GM19395 (cell line): ENCODE measurements at regions not wholly inside any gene's neighbourhood (a gene's known extent, or its start where the extent isn't known, plus 50 kb on each side); places are given as distances from the start of the nearest gene placed in this dataset.

Source experiments
- ATAC-seq: cut with Tn5 transposase; IDR thresholded peaks from one replicate; pipeline ENCODE4 v1.9.1; 2021; ENCODE audit warnings: mild to moderate bottlenecking, moderate library complexity; ENCODE audit not compliant: unreplicated experiment

DNA sequence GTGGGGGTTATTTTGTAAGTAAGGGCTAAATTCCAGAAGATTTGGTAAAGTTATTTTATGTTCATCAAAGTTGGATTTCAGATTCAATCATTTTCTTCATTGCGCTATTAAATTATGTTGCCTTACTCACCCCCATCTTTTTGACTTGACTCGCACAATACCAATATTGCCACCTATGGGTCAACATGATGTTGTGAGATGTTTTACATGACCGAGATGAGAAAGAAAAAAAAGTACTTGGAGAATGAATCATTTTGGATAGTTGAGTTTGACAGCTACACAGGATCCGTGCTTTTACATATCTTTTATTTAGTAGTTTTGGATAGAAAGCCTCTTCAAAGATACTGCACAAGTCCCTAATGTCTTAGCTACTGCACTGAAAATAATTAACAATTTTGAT is 224.2 kb upstream of the EMCN start:
- no peak for ATAC-seq

GRCh38 chr4:100739426-100739825 is 221.6 kb upstream of the EMCN start:
- no peak for ATAC-seq

DNA sequence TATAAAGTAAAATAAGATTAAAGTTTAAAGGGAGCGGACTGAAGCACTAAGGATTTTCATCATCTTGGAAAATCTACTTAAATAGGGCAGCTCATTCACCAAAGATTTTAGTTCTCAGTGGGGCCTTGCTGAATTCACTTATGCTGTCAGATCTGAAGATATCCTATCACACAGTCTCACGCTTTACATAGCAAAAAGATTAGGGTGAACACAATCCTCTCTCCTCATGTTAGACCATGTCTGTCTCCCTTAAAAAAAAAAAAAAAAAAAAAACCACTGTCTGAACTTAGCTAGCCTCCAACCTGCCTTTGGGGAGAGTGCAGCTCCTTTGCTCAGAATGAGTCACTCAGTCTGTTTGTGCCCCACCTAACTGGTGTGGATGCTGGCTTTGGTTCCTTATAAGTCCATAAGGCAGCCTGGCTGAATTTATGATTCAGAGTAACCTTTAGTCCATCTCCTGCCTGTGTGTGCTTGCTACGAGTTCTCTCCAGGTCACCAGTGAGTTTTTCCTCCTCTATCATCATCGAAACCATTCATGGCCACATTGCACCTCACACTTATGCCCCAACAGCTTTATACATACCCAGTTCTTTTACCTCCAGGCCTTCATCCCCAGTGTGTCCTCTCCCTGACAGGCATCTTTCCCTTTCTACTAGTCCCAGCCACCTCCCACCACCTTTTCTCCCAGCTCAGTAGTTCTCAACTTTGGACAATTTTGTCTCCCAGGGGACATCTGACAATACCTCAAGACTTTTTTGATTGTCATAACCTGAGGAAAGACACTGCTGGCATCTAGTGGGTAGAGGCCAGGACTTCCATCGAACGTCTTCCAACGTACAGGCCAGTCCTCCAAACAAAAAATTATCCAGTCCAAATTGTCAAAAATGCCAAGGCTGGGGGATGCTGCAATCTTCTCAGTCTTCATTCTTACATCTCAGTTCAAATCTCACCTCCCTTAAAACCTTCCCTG is 220.7 kb upstream of the EMCN start:
- no peak for ATAC-seq

GRCh38 chr4:100736641-100737451 is 219.0 kb upstream of the EMCN start:
- no peak for ATAC-seq

DNA sequence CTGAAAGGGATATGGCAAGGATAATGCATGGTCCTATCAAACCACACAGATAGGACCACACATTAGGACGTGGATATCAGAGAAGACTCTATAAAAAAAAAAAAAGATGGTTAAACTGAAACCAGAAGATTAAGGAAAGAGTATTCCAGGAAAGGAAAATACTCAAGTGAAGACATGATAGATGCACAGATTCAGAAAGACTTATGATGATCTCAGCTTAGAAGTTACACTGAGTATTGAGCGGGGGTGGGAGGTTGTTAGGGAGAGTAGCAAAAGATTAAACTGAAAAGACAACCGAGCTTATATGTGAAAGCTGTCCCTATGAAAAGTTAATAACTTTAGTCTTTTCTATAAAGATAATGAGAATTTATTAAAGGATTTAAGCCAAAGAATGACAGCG is 211.0 kb upstream of the EMCN start:
- ATAC-seq: no peak

DNA sequence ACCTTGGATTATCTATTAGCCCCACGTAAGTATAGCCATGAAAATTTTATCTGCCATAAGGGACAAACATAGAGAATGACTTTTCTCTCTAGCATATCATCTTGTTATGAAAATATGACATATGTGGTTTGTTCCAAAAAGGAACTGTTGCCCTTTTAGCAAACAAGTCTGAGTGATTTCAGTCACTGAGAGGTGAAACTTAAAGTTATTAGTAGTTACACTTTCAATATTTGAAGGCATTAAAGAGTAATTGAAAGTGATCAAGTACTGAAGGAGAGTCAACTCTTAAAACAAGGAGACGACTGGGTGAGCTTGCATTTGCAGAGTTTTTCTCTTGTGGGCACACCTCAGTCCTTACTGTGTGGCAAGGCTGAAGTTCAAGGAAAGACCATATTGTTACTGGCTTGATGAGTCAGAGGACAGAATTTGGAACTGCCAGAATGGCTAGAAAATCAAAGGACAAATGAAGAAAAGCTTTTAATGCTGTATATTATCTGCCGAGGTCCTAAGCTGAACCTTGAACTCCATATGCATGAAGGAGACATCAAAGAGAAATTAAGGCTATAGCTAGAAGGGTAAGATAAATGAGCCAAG is 205.1 kb upstream of the EMCN start:
- ATAC-seq: no peak

GRCh38 chr4:100722133-100722532 is 204.3 kb upstream of the EMCN start:
- no peak for ATAC-seq

DNA sequence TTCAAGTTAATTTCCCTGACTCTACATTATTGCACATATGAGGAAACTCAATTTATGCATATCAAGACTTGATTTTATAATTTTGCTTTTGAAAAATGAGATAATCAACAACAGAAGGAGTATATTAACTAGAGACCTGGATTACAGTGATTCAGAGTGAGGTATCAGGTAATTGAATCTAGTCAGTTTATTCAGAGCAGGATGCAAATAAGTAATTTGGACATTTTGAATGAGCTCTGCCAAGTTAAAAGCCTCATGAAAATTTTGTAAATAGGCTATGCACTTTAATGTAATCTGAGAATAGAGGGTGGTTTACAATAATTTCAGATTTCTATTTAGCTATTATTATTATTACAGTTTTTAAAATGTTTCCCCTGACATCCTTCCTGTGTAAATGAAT is 203.7 kb upstream of the EMCN start:
- no peak for ATAC-seq

- no peak for ATAC-seq
Measured at GRCh38 chr4:100721077-100721476, 203.3 kb upstream of the EMCN start.

DNA sequence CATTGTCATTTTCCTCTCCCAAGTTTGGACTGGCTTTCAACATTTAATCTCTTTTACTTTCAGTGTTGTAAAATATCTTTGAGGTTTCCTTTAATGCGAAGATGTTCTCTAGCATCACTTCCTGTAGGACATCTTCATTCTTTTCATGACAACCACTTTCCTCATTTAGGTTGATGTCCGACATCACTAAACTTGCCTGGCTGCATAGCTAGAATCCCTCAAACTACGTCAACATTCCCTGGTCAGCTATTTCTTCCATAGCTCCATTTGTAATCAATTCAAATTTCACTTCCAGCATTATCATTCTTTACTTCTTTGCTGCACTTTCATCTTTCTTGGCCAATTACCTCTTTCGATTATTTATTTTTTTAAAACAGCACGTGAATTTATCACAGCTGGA is 198.6 kb upstream of the EMCN start:
- no peak for ATAC-seq

- ATAC-seq: no peak
Measured at GRCh38 chr4:100708776-100709175, 191.0 kb upstream of the EMCN start.

DNA sequence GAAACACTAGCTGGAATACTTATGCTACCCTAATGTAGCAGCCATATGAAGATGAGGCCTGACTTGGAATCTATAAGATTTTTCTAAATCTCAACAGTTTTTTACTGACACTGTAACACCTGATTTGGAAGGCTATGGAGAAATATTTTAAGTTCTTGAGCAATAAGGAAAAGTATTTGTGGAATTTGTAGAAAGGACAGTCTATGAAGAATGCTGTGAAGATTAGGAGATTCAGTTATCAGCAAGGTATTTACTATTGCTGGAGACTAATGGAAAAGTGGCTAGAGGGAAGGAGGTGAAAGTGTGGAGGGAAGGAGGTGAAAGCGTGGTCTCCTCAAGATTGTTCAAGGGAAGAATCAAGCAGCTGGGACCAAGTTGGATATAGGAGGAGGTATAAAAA is 190.0 kb upstream of the EMCN start:
- ATAC-seq: no peak

- ATAC-seq: no peak
Measured at GRCh38 chr4:100696531-100696930, 178.7 kb upstream of the EMCN start.

DNA sequence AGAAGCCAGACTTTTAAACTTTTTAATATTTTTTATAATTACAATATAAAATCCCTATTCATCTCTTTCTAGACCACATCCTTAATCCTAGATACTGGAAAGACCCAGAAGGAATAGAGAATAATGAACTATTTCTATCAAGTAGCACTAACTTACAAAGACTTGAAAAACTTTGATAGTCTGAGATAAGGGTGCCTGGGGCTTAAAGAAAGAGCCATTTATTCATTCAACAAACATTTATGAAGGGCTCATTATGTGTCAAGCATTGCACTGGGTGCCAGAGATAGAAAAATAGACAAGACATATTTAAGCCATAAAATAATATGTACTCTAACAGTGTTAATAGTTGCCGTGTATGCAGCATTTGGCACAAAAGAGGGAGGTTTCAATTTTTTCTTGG is 178.0 kb upstream of the EMCN start:
- no peak for ATAC-seq

GRCh38 chr4:100695039-100695654 is 177.3 kb upstream of the EMCN start:
- no peak for ATAC-seq

GRCh38 chr4:100694467-100694866 is 176.6 kb upstream of the EMCN start:
- no peak for ATAC-seq

- ATAC-seq: no peak
Measured at GRCh38 chr4:100690812-100691211, 173.0 kb upstream of the EMCN start.

GRCh38 chr4:100688368-100688767 is 170.5 kb upstream of the EMCN start:
- no peak for ATAC-seq

GRCh38 chr4:100682477-100683218 is 164.8 kb upstream of the EMCN start:
- ATAC-seq: no peak

GRCh38 chr4:100681289-100681688 is 163.5 kb upstream of the EMCN start:
- ATAC-seq: no peak
